ENCODE measurements at regions not wholly inside any gene's neighbourhood (a gene's known extent, or its start where the extent isn't known, plus 50 kb on each side); places are given as distances from the start of the nearest gene placed in this dataset.

DNA sequence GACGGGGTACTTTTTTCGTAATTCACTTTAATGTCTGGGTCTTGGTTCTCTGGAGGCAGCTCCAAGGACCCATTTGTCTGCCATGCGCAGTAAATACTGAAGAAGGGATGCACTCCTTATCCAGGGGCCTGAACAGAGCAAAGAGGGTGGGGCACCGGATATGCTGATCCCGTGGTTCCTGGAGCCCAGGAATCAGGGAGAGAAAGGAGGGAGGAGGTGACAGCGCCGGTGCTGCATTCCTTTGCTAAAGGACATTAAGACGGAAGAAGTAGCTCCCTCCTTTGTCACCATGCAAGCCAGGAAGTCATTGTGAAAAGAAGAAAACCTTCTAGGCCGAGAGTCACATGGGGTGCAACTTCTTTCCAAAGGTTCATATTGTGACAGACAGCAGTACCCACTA is 1057.7 kb downstream of the VRK1 start:
- Mint-ChIP-seq H3K4me3 (no peak overlapping the region), H3K4me1 (peaks cover 20% of the 10 kb centered on the region), H3K27ac (no peak overlapping the region), H3K27me3 (ENCODE audit: insufficient read depth) (peaks cover 23% of the 10 kb centered on the region), H3K36me3 (ENCODE audit: low read depth) (no peaks in the 10 kb centered on the region), H3K9me3 (no peaks in the 10 kb centered on the region)
- Histone ChIP-seq H3K4me3 (ENCODE audit: low read length) (no peak overlapping the region), H3K9me3 (ENCODE audit: control insufficient read depth, low read length) (no peaks in the 10 kb centered on the region), H3K36me3 (ENCODE audit: control insufficient read depth, insufficient read depth, low read length) (no peaks in the 10 kb centered on the region), H3K27me3 (ENCODE audit: control insufficient read depth, insufficient read depth, low read length, poor library complexity, severe bottlenecking) (peaks cover 12% of the 10 kb centered on the region), H3K9ac (ENCODE audit: extremely low read depth, low read length, poor library complexity, severe bottlenecking) (no peak overlapping the region), H3K27ac (ENCODE audit: low read depth, low read length) (no peak overlapping the region), H3K4me1 (ENCODE audit: control insufficient read depth, insufficient read depth, low read length) (peaks cover 9% of the 10 kb centered on the region)
- TF ChIP-seq, protein P1, sequence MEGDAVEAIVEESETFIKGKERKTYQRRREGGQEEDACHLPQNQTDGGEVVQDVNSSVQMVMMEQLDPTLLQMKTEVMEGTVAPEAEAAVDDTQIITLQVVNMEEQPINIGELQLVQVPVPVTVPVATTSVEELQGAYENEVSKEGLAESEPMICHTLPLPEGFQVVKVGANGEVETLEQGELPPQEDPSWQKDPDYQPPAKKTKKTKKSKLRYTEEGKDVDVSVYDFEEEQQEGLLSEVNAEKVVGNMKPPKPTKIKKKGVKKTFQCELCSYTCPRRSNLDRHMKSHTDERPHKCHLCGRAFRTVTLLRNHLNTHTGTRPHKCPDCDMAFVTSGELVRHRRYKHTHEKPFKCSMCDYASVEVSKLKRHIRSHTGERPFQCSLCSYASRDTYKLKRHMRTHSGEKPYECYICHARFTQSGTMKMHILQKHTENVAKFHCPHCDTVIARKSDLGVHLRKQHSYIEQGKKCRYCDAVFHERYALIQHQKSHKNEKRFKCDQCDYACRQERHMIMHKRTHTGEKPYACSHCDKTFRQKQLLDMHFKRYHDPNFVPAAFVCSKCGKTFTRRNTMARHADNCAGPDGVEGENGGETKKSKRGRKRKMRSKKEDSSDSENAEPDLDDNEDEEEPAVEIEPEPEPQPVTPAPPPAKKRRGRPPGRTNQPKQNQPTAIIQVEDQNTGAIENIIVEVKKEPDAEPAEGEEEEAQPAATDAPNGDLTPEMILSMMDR (conservative IDR thresholded peaks at IDR 0.05), result no peak
- DNase-seq, result peak; percentile 73
- 71 to 73% methylated on average over 6 to 9 of the region's 9 CpGs for WGBS, 2 experiments (ENCODE audit: insufficient coverage in 1 of 2, insufficient read length in 1 of 2)

DNA sequence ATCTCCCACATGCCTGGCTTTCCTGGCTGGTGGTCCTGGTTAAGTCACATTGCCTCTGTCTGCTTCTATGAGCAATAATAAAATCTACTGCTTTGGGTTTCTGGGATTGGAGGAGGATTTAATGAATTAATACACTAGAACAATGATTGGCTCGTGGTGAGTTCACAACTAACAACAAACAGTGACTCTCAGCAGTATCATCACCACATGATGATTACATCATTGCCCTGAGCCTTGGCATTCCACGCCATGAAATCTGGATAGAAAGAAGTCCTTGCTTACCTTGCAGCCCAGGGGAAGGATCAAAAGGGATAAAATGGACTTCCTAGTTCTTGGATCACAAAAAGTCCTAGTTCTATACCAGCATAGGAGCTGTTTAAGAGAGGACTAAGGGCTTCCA is 1069.0 kb downstream of the VRK1 start:
- H3K27me3 ChIP-seq (ENCODE audit: control insufficient read depth, insufficient read depth, low read length, poor library complexity, severe bottlenecking), result no peaks in the 10 kb centered on the region
- no peak for DNase-seq
- Mint-ChIP-seq H3K27ac (peak overlapping the region; percentile 56), H3K4me3 (no peak overlapping the region), H3K4me1 (no peaks in the 10 kb centered on the region), H3K27me3 (ENCODE audit: insufficient read depth) (no peaks in the 10 kb centered on the region), H3K9me3 (no peaks in the 10 kb centered on the region), H3K36me3 (ENCODE audit: low read depth) (no peaks in the 10 kb centered on the region)
- no peak overlapping the region for H3K27ac ChIP-seq (ENCODE audit: low read depth, low read length)
- no peaks in the 10 kb centered on the region for H3K36me3 ChIP-seq (ENCODE audit: control insufficient read depth, insufficient read depth, low read length)
- 84 to 90% methylated on average over 1 to 2 of the region's 2 CpGs for WGBS, 2 experiments (ENCODE audit: insufficient coverage in 1 of 2, insufficient read length in 1 of 2)
- H3K9me3 ChIP-seq (ENCODE audit: control insufficient read depth, low read length), result no peaks in the 10 kb centered on the region
- no peaks in the 10 kb centered on the region for H3K4me1 ChIP-seq (ENCODE audit: control insufficient read depth, insufficient read depth, low read length)
- no peak overlapping the region for H3K4me3 ChIP-seq (ENCODE audit: low read length)
- H3K9ac ChIP-seq (ENCODE audit: extremely low read depth, low read length, poor library complexity, severe bottlenecking), result no peak overlapping the region
- TF ChIP-seq, protein P1 (conservative IDR thresholded peaks at IDR 0.05), result no peak

DNA sequence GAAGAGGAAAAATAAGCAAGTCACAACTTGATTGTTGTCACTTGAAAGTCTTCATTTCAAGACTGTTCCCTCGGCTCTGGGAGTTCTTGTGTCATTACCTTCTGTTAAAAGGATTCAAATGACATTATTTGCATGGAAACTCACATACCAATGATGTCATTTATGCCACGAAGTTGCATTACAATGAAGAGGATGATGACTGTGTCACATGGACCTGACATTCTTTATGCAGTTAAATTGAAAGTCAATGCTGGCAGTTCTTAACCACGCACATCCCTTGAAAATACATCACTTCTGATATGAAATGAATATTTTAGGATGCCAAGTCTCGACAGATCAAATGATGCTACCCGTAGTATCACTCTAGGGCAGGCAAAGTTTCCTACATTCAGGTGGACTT is 1069.5 kb downstream of the VRK1 start:
- Histone ChIP-seq H3K27me3 (ENCODE audit: control insufficient read depth, insufficient read depth, low read length, poor library complexity, severe bottlenecking) (no peaks in the 10 kb centered on the region), H3K4me3 (ENCODE audit: low read length) (no peak overlapping the region), H3K27ac (ENCODE audit: low read depth, low read length) (no peak overlapping the region), H3K4me1 (ENCODE audit: control insufficient read depth, insufficient read depth, low read length) (no peaks in the 10 kb centered on the region), H3K36me3 (ENCODE audit: control insufficient read depth, insufficient read depth, low read length) (no peaks in the 10 kb centered on the region), H3K9ac (ENCODE audit: extremely low read depth, low read length, poor library complexity, severe bottlenecking) (no peak overlapping the region), H3K9me3 (ENCODE audit: control insufficient read depth, low read length) (no peaks in the 10 kb centered on the region)
- Mint-ChIP-seq H3K27me3 (ENCODE audit: insufficient read depth) (no peaks in the 10 kb centered on the region), H3K4me1 (no peaks in the 10 kb centered on the region), H3K9me3 (no peaks in the 10 kb centered on the region), H3K4me3 (no peak overlapping the region), H3K27ac (no peak overlapping the region), H3K36me3 (ENCODE audit: low read depth) (no peaks in the 10 kb centered on the region)
- DNase-seq, result no peak
- 78 to 80% methylated on average over 3 to 5 of the region's 5 CpGs for WGBS, 2 experiments (ENCODE audit: insufficient coverage in 1 of 2, insufficient read length in 1 of 2)
- TF ChIP-seq, protein P1 (conservative IDR thresholded peaks at IDR 0.05), result no peak

Measured in endodermal cell (in vitro differentiated cells).